Transverse colon (tissue), 4 donors: ENCODE measurements at regions not wholly inside any gene's neighbourhood (a gene's known extent, or its start where the extent isn't known, plus 50 kb on each side); places are given as distances from the start of the nearest gene placed in this dataset.
A peak's percentile ranks its signal among the peaks of the same experiment; 100 is the strongest.

Experiments
- DNase-seq: peaks from one replicate; pipeline ENCODE4 v3.0.0-alpha.2; 2019
- H3K27ac ChIP-seq, 4 donors: fragments of 200-600 bp; sonication (generic); 2 replicates each; pipeline ENCODE4 v1.5.1; 2016 to 2018; ENCODE audit warnings: inconsistent platforms in 4 of 4
- H3K27me3 ChIP-seq: fragments of 200-600 bp; sonication (generic); 2 replicates; pipeline ENCODE4 v1.5.1; 2017; ENCODE audit warnings: inconsistent platforms
- H3K36me3 ChIP-seq, 4 donors: fragments of 200-600 bp; sonication (generic); 2 replicates each; pipeline ENCODE4 v1.5.1; 2017 to 2019; ENCODE audit warnings: inconsistent platforms in 4 of 4
- H3K4me1 ChIP-seq, 4 donors: fragments of 200-600 bp; sonication (generic); 2 replicates each; pipeline ENCODE4 v1.5.1; 2017 to 2020; ENCODE audit warnings: inconsistent platforms in 4 of 4
- H3K4me3 ChIP-seq, 4 donors: fragments of 200-600 bp; sonication (generic); 1 replicate in 1 of 4; 2 replicates in 3 of 4; pipeline versions ENCODE4 v1.5.1 to v1.6.1; 2017 to 2019; ENCODE audit warnings: inconsistent platforms in 4 of 4
- H3K9me3 ChIP-seq, 2 donors: fragments of 200-600 bp; sonication (generic); 2 replicates each; pipeline ENCODE4 v1.5.1; 2017 to 2019; ENCODE audit warnings: inconsistent platforms in 2 of 2
- EP300 ChIP-seq: sonication (generic); formaldehyde crosslinking; IDR thresholded peaks from one replicate; pipeline ENCODE4 v1.6.1; 2017; ENCODE audit warnings: antibody characterized with exemption, low read depth
- POLR2A ChIP-seq: fragments of 450-650 bp; IDR thresholded peaks from one replicate; pipeline ENCODE4 v1.6.1; 2016; ENCODE audit warnings: antibody characterized with exemption, mild to moderate bottlenecking, moderate library complexity
- POLR2AphosphoS5 ChIP-seq, 3 donors: sonication (generic); formaldehyde crosslinking; IDR thresholded peaks; one replicate each; pipeline ENCODE4 v1.6.1; 2016; ENCODE audit warnings: antibody characterized with exemption in 3 of 3
- WGBS, 2 donors: methylation state at CpG; one replicate each; pipeline ENCODE4 v1.1.5; 2018; ENCODE audit warnings: low coverage in 1 of 2; 5-methylcytosine and 5-hydroxymethylcytosine counted together
- in situ Hi-C, 4 donors: fragments of 200-750 bp; cut with MboI; loops; one replicate each; pipeline versions ENCODE4 v1.15.0 to v1.15.1; 2017; ENCODE audit warnings: low sequenced_read_pairs in 3 of 4, low pct_ligation_motif_present in 1 of 4, low pct_unique_long_range_greater_than_20kb in 1 of 4
- intact Hi-C: fragments of 100-400 bp; cut with DNase I; formaldehyde crosslinking; loops from one replicate; pipeline ENCODE4 v1.15.1; 2023; ENCODE audit warnings: low total_unique reads
- TF ChIP-seq, protein P1 (sequence below), 5 experiments: fragments of 200-600 bp in 3 of 5; fragments of 450-650 bp in 2 of 5; sonication (generic) in 3 of 5; IDR thresholded peaks; 1 replicate in 2 of 5; 2 replicates in 3 of 5; pipeline ENCODE4 v1.5.1; 2016 to 2017; ENCODE audit warnings: antibody characterized with exemption in 5 of 5, inconsistent platforms in 3 of 5, mild to moderate bottlenecking in 2 of 5, moderate library complexity in 1 of 5

DNA sequence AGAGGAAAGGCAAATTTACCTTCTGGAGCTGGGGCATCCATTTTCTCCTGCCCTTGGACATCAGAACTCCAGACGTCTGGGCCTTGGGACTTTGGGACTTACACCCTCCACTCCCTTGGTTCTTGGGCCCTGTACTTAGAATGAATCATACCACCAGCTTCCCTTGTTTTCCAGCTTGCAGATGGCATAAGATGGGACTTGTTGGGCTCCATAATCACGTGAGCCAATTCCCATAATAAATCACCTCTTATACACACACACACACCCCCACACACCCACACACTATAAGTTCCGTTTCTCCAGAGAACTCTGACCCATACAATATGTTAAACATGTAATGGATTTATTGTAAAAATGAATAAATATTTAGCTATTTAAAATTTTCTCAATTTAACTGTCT is 185.7 kb downstream of the GIPC2 start:
- Histone ChIP-seq H3K4me3 (no peak overlapping the region), H3K27ac (peak overlapping the region; percentile 53 to 72 (median 62))
- DNase-seq, result peak; percentile 54

DNA sequence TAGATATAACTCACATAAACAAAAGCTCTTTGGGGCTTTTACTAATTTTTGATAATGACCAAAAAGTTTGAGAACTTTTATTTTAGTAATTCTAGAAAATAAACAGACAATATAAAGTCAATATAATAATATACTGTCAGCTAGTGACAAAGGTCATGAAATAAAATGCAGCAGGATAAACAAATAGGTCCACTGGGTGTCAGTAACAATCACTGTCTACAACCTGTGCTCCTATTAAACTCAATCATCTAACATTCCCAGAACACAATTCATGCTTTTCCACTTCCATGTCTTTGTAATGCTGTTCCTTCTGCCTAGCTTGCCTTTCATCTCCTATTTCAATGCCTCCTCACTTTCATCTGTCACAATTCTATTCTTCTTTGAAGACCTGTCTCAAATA is 186.1 kb downstream of the GIPC2 start:
- H3K36me3 ChIP-seq, result no peaks in the 10 kb centered on the region
- H3K4me1 ChIP-seq, result peaks cover 3 to 39% (median 13%) of the 10 kb centered on the region in 4 donors
- no peak for TF ChIP-seq POLR2AphosphoS5 (IDR thresholded peaks at IDR 0.05)
- TF ChIP-seq, protein P1, sequence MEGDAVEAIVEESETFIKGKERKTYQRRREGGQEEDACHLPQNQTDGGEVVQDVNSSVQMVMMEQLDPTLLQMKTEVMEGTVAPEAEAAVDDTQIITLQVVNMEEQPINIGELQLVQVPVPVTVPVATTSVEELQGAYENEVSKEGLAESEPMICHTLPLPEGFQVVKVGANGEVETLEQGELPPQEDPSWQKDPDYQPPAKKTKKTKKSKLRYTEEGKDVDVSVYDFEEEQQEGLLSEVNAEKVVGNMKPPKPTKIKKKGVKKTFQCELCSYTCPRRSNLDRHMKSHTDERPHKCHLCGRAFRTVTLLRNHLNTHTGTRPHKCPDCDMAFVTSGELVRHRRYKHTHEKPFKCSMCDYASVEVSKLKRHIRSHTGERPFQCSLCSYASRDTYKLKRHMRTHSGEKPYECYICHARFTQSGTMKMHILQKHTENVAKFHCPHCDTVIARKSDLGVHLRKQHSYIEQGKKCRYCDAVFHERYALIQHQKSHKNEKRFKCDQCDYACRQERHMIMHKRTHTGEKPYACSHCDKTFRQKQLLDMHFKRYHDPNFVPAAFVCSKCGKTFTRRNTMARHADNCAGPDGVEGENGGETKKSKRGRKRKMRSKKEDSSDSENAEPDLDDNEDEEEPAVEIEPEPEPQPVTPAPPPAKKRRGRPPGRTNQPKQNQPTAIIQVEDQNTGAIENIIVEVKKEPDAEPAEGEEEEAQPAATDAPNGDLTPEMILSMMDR (IDR thresholded peaks at IDR 0.05), result peak in 1 of 5 experiments; percentile 18
- no peak for TF ChIP-seq EP300
- TF ChIP-seq POLR2A, result no peak
- H3K27me3 ChIP-seq, result no peaks in the 10 kb centered on the region
- DNase-seq, result no peak
- peaks cover 0 to under 1% of the 10 kb centered on the region in 2 donors for H3K9me3 ChIP-seq
- in situ Hi-C loops (no loop called here), intact Hi-C loops (no loop called here)
- no peak overlapping the region for H3K4me3 ChIP-seq
- peak overlapping the region; percentile 22 to 63 (median 51) for H3K27ac ChIP-seq

More for the DNA sequence above, 185.7 kb downstream of the GIPC2 start:
- 36 to 38% methylated on average over 1 to 3 of the region's 3 CpGs for WGBS, 2 donors
- Histone ChIP-seq H3K9me3 (peaks cover 0 to 4% of the 10 kb centered on the region in 2 donors), H3K36me3 (no peaks in the 10 kb centered on the region), H3K27me3 (no peaks in the 10 kb centered on the region), H3K4me1 (peaks cover 3 to 38% (median 13%) of the 10 kb centered on the region in 4 donors)
- intact Hi-C loops, result no loop called here
- in situ Hi-C loops, result no loop called here
- TF ChIP-seq, protein P1 (IDR thresholded peaks at IDR 0.05), result no peak
- TF ChIP-seq POLR2AphosphoS5 (IDR thresholded peaks at IDR 0.05), result peak in 1 of 3 donors; percentile 15

DNA sequence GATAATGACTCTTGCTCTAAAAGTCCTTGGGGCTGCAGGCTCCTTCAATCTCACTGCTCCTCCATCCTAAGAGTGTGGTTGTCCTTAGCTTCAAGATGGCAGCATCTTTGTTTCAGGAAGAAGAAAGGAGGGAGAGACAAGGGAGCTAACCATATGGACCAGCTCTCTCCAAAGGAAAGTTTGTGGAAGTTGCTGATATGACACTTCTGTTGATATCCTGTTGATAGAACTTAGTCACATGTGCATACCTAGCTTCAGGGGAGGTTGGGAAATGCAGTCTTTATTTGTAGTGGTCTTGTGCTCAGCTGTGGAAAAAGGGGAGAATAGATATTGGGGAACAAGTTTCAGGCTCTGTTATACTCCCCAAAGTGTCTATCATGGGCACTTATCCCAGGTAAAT is 186.9 kb downstream of the GIPC2 start:
- Histone ChIP-seq H3K27me3 (no peaks in the 10 kb centered on the region), H3K4me3 (no peak overlapping the region), H3K4me1 (peaks cover 3 to 42% (median 11%) of the 10 kb centered on the region in 4 donors), H3K27ac (peak overlapping the region; percentile 22 to 63 (median 51)), H3K36me3 (no peaks in the 10 kb centered on the region), H3K9me3 (no peaks in the 10 kb centered on the region)
- in situ Hi-C loops, result no loop called here
- intact Hi-C loops, result no loop called here
- DNase-seq, result no peak
- TF ChIP-seq, protein P1 (IDR thresholded peaks at IDR 0.05), result no peak
- TF ChIP-seq EP300 (no peak), POLR2AphosphoS5 (IDR thresholded peaks at IDR 0.05) (no peak), POLR2A (no peak)

DNA sequence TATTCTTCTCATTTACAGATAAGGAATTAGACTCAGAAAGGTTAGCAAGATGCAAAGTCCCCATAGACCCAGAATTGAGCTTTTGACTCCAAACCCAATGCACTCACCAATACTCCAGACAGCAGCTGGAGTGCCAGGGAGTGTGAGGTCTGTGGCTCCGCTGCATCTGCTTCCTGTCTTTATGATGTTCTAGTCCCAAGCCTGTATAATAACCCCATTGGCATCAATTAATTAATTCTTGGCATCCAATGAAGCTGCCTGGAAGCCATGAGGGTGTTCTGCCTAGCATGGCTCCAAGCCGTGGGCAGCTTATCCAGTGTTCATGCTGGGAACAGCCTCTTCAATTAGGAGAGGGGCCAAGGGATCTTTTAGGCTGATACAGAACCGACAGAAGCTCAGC is 188.7 kb downstream of the GIPC2 start:
- in situ Hi-C loops, result no loop called here

DNA sequence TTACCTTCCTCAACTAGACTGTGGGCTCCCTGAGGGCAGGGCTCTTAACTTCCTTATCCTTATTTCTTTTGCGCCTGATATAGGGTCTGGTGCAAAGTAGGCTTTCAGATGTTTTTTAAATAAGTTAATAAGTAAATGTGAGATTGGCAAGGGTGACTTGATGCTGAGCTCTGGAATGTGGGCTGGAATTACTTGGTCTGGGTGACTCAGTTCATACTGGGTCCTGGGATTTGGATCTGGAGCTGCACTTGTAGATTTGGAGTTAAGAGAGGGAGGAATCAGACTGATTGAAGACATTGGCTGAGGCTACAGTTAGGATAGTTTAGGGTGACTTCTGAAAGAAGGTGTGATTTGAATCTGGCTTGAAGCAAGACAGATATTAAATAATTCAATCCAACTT is 190.9 kb downstream of the GIPC2 start:
- no peaks in the 10 kb centered on the region for H3K36me3 ChIP-seq
- in situ Hi-C loops (no loop called here), intact Hi-C loops (no loop called here)
- peak overlapping the region in 2 of 4 donors; percentile 58 to 69 for H3K27ac ChIP-seq
- H3K4me1 ChIP-seq, result peaks cover 0 to 39% (median 9%) of the 10 kb centered on the region in 4 donors
- no peak for DNase-seq
- WGBS, 2 donors, result 89 to 92% methylated on average over 1 of the region's 1 CpG
- no peak overlapping the region for H3K4me3 ChIP-seq
- H3K27me3 ChIP-seq, result no peaks in the 10 kb centered on the region
- H3K9me3 ChIP-seq, result no peaks in the 10 kb centered on the region
- no peak for TF ChIP-seq POLR2AphosphoS5 (IDR thresholded peaks at IDR 0.05)
- no peak for TF ChIP-seq POLR2A
- TF ChIP-seq, protein P1 (IDR thresholded peaks at IDR 0.05), result no peak
- TF ChIP-seq EP300, result no peak

More for the DNA sequence above, 188.7 kb downstream of the GIPC2 start:
- H3K36me3 ChIP-seq, result no peaks in the 10 kb centered on the region
- peaks cover 3 to 43% (median 9%) of the 10 kb centered on the region in 4 donors for H3K4me1 ChIP-seq
- no peak overlapping the region for H3K4me3 ChIP-seq
- no peaks in the 10 kb centered on the region for H3K9me3 ChIP-seq
- no peak overlapping the region for H3K27ac ChIP-seq
- intact Hi-C loops, result no loop called here
- DNase-seq, result no peak
- WGBS, 2 donors, result 65 to 84% methylated on average over 2 to 3 of the region's 3 CpGs
- H3K27me3 ChIP-seq, result no peaks in the 10 kb centered on the region
- no peak for TF ChIP-seq POLR2A
